C1 segment of cervical spinal cord (tissue), 14 donors: ENCODE measurements at regions not wholly inside any gene's neighbourhood (a gene's known extent, or its start where the extent isn't known, plus 50 kb on each side); places are given as distances from the start of the nearest gene placed in this dataset.
"Not testable (repeated sequence)": the region's sequence is repeated elsewhere in the genome, so short reads cannot be mapped to it uniquely, and the experiment has no call there.

ENCODE experiments used
- DNase-seq, 14 donors: peaks; one replicate each; lab custom pipeline; 2025; lab: John Stamatoyannopoulos, UW

DNA sequence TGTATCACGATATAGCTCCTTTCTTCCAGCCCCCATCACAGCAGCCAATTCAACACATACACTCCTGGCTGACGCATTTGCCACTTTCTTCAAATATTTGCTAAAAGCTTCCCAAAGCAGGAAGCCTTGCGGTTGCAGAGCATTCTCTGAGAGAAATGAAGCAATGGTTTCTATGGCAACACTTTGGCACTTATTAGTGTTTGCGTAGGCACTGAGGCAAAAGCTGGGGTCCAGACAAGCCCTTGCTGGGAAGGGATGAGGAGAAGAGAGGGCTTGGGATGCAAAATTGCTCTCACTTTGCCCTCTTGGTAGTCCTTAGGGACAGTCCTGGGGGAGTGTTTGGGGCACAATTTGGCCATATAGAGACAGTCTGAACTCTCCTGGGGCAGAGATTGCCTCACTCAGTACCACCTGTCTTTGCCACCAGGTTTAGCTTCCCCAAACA is 55.0 kb upstream of the PAK3 start:
- peak in 1 of 14 donors; percentile 0 for DNase-seq

DNA sequence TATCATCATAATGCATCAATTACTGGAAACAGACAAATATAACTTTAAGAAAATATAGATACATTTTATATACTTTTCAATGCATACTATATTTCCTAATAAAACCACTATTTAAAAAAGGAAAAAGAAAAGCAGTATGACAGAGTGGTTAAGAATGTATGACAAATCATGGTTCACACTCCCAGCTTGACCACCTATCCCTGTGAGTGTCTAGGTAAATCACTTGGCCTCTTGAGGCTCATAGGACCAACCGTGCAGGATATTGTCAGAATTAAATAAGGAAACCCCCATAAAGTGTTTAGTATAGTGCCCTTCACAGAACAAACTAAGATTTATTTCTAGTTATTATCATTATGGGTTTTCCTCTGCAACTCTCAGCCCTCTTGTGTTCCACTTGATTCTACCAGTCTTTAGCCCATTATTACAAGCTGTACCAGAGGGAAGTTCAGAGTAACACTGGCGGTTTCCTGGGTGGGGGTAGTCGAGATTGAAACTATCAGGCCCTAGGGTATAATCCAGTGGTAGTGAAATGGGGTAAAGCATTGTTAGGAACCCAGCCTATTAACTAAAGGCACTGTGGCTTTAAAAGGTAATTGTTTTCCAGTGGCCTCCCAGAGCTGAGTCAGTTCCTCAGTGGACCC is 55.5 kb upstream of the PAK3 start:
- DNase-seq = no peak

DNA sequence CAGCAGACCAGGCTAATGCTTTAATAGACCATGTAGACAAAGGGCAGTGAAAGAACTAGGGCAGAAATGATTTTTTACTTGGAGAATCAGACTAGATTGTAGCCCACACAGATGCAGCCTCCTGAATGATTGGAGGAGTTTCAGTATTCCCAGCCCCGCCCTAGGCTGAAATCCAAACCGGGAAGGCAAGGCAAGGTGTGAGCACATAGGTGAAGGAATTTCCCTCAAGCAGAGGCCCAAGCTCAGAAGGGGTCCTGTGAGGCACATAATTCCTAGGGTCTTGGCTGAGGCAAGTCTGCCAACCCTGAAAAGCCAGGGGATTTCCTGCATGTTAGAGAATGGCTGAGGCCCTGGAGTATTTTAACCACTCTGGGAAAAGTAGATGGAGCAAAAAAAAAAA is 56.4 kb upstream of the PAK3 start:
- no peak for DNase-seq

DNA sequence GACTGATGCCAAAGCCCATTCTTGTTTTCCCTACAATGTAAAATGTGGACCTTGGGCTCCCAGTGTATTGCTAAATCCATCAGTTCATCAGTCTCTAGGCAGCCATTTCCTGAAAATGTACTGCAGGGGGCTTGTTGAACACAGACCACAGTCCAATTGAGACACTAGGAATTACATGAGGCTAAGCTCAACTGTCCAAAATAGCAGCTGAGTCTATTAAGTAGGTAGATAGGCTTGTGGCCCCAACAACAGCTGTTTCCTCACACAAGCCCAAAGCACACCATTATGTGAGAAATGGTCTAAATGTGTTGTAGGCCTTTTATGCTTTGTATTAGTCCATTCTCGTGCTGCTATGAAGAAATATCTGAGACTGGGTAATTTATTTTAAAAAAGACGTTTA is 60.0 kb upstream of the PAK3 start:
- DNase-seq = no peak

DNA sequence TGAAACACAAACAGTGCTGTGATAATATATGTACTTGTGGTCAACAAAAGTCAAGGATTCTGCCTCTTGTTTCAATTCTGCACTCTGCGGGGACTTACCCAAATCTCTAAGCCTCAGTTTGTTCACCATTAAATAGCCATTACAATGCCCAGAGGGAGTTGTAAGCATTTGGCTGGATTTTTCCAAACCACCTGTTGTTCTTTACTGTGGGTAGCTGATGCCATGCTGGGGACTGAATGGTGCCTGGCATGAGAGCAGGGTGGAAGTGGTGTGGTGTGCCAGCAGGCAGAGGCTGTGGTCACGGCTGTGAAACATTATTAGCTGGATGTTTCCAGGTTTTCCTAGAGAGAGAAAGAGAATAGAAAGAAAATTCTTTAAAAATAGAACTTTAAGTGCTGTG is 60.7 kb upstream of the PAK3 start:
- no peak for DNase-seq

DNA sequence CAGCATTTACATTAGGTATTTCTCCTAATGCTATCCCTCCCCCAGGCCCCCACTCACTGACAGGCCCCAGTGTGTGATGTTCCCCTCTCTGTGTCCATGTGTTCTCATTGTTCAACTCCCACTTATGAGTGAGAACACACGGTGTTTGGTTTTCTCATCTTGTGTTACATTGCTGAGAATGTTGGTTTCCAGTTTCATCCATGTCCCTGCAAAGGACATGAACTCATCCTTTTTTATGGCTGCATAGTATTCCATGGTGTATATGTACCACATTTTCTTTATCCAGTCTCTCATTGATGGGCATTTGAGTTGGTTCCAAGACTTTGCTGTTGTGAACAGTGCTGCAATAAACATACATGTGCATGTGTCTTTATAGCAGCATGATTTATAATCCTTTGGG is 73.0 kb upstream of the PAK3 start:
- DNase-seq = not testable (repeated sequence)

DNA sequence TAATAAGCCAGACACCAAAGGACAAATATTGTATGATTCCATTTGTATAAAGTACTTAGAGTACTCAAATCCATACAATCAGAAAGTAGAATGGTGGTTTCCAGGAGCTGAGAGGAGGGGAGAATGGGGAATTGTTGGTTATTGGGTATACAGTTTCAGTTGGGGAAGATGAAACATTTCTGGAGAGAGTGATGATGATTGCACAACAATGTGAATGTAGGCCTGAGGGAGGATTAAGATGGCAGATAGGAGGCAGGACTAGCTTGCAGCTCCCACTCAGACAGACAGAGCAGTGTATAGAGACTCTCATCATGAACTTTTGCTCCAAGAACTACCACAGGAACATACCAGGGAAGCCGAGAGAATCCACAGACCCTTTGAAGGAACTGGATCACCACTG is 75.7 kb upstream of the PAK3 start:
- DNase-seq = no peak

DNA sequence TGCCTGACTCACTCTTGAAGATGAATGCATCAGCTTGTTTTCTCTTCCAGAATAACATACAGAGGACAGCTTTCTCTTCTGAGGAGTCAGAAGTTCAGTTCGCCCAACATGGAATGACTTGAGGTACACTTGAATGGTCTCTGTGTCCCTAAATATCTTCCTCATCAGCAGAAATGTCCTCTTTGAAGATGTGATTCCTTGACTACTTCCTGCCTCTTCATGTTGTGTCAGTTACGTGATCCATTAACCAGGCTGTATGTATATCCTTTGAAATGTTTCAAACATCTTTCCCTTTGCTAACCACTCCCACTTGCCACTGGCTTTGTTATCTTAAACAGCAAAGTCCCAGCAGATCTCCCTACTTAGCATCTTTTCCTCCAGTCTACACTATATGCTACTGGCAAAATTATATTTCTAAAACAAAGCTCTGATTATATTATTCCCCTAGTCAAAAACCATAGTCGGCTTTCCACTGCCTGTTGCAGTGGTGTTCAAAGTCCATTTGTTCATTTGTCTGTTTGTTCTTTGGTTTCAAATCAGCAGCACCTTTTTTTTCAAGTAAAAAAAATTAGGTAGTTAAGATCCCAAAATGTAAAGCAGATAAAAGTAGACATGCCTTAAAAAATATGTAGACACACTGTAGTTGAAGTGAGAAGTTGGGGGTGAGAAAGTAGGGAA is 82.1 kb upstream of the PAK3 start:
- no peak for DNase-seq

DNA sequence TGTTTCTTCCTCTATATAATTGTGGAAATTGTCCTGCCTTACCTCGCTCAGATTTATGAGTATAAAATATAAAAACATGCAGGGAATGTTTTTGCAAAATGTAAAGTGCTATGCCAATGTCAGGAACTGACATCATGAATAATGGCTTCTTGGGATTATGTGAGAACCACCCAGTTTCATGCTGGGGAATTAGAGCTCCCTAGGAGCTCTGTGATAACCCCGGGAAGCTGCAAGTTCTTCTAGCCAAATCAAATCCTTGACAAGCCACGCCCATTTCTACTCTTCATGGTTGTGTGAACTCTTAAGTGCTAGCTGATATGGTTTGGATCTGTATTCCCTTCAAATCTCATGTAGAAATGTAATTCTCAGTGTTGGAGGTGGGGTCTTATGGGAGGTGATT is 85.9 kb upstream of the PAK3 start:
- no peak for DNase-seq

DNA sequence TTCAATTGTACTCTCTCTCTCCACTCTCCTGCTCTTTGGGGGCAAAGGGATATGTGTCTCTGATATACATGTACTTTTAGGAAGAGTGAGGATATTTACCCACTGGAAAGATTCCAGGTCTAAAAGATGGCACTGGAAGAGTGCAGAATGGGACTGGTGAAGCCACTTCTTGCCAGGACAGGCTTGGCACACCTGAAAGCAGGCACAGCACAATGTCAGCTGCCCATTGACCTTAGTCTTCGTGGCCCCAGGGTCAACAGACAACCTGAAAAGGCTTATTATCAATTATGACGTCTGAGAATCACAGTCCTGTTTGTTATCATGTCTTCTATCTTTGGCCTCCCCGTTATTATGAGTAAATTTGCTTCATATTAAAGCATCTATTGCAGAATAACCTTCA is 86.7 kb upstream of the PAK3 start:
- no peak for DNase-seq

DNA sequence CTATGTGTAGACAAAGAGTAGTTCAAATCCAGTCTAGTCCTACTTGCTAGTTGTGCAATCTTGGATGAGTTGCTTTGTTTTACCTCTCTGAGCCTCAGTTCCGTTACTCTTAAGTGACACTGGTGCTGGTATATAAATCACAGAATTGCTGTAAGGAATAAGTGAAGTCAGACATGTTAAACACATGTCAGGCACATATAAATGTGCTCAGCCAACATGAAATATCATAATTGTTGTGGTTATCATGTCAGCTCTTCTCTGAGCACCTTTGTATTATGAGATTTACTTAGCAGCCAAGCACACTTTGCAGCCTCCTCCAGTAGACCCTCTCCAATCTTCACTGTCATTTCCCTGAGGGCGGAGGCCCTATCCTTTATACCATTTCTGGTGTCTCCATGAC is 87.9 kb upstream of the PAK3 start:
- no peak for DNase-seq

DNA sequence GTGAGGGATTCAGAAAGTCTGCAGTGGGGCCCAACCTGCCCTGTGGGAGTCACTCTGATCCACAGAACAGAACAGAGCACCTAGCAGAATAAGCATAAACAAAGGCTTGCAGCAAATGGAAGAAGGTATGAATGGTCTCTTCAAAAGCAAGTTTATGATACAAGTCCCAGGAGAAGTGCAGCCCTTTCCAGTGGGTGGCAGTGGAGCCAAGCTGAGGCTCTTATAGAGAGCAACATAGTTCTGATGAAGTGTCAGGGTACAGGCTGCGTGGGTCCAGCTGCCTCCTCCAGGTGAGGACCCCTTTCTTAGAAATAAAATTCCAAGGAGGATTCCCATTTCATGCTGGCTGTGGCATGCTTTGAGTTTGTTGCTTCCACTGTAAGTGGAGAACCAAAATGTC is 88.8 kb upstream of the PAK3 start:
- DNase-seq = no peak

DNA sequence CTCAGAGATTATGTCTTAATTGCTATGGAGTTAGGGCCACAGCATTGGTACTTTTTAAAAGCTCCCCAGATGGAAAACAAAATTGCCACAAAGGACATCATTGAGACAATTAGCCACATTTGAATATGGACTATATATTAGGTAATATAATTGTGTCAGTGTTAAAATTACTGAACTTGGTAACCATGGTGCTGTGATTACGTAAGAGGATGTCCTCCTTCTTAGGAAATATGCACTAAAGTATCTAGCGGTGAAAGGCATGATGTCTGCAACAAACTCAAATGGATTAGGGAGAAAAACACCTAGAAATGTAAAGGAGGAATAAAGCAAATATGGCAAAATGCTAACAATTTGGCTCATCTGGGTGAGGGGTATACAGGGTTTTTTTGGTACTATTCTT is 89.9 kb upstream of the PAK3 start:
- DNase-seq = no peak

DNA sequence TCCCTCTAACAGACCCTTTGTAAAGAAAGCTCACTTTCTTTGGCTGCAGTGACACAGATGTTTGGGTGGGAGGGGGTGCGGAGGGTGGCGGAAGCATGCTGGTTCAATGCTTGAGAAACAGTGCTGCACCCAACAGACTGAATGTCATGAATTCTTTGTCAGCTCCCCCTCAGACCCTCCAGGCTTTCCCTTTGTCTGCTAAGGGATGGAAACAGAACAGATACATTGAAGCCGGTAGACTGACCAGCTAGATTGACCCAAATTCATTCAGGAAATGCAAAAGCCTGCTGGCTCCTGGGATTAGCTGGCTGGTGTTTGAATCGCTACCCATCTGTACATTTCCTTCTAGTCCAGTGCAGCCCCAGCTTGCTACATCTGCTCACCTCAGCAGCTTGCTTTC is 90.8 kb upstream of the PAK3 start:
- DNase-seq = peak in 1 of 14 donors; percentile 0

DNA sequence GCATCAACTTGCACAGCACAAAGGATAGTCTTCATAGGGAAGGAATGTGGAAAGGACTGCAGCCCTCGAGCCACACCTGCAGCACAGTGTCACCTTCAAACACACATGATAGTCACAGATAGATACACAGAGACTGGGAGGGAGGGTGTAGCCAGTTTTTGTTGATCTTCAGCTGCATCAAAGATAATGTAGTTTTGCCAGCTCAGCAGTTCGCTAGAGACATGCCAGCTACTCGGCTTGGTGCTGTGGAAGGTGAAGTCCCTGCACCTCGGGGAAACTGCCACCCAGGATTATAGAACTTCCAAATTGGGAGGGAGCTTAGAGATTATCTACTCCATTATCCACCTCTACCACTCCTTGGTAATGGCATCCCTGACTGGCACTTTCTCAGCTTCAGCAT is 92.9 kb upstream of the PAK3 start:
- no peak for DNase-seq

DNA sequence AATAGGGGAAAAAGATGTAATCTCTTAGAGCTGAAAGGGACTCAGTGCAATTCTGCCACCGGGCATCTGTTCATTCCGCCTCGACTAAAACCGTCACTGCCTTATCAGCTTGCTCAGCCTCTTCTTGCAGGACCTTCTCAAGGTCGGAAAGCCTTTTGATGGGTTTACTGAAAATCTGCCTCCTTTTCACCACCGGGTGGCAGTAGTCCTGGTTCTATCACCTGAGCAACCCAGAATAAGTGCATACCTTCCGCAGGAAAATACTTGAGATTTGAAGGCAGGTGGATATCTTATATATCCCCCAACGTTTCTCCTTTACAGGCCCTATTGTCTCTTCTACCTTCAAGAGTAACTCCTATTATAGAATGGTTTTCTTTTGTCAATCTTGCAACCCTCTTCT is 103.4 kb upstream of the PAK3 start:
- DNase-seq = no peak

DNA sequence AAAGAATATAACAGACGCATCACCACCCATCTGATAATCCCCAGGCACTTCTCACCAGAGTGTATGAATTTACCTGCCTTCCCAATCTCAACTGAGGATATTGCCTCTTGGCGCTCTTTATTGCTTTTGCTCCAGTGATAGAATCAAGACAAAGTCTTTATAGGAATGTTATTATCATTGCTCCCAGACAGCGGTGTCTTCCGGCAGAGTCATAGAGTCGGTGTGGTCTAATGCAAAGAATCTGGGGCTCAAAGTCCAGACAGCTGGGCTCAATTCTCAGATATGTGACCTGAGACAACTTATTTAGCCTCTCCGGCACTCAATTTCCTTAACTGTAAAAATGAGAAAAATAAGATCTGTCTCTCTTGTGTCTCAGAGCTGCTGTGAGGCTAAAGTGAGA is 106.1 kb upstream of the PAK3 start:
- no peak for DNase-seq

DNA sequence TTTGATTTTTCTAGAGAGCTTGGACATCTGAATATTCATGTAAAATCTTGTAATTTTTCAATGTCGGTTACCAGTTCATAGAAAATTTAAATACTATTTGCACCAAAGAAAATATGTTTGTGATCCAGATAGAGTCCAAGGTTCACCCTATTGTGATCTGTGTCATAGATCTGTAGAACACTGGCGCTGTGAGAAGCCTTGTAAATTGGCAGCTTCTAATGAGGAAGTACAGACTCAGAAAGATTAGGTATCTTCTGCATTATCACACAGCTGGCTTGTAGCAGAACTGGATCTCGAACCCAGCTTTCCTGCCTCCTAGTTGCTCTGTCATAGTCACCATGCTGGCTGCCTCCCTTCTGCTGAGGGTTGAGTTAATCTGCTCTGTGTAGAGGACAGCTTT is 106.5 kb upstream of the PAK3 start:
- no peak for DNase-seq

DNA sequence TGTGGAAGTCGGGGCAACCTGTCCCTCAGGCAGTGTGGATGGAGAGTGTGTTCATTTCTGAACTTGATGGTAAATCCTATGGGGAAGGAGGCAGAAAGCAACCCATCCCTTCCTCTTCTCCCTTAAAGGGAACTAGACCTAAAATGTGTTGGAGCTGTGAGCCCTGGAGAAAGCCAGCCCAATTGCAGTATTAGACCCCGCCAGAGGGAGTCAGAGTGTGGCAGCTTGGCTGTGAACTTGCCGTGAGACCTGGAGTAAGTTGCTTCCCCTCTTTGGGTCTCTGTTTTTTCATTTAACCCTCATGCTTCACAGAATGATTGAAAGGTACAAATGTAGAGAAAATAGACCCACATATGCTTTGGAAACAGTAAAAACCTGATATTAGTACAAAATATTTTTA is 108.7 kb upstream of the PAK3 start:
- no peak for DNase-seq

DNA sequence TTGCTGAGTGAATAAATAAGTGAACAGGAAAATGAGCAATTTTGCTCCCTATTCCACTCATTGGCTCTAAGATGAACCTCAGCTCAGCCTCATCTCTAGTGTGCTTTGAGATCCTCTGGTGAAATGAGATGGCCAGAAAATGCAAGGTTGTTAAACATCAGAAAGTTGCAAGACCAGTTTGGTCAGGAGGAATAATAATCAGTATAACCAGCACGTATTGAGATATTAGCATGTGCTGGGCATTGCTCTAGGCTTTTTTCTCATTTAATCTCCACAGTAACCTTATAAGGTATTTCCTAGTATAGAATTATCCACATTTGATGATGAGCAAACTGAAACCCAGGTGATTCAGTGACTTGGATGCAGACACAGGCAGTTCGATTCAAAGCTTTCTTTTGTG is 110.5 kb upstream of the PAK3 start:
- no peak for DNase-seq

DNA sequence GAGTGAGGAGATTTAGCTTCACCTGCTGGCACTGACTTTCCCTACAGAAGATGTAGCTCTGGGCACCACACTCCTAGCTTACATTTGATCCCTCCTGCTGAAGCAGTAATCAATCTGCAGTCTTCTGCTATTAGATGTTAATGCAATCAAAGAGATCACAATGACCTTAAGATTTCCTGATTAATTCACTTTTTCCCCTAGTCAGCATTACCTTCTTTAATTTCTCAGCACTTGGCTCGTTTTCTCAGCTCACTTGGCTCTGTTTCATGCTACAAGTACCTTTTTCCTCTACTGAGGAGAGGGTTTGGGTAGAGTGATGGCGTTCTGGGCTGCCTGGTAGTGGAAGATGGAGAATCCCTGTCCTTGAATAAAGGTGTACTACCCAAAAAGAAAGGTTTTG is 113.0 kb upstream of the PAK3 start:
- DNase-seq = no peak

DNA sequence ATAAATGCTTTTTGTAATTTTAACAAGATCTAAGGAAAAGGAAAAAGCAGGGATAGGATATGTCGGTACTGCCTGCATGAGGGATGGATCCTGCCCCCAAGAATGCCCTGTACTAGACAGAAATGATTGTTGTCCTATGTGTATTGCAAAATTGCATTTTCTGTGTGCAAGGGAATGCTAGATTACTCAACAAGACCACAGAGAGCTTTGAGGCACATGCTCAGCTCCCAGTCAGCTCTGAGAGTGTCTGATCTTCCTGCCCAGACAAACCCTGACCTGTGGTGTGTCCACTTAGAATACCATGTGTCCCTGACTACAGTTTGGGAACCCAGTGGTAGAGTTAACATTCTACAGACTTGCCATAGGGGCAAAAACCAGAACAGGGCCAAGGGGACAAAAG is 129.2 kb upstream of the PAK3 start:
- no peak for DNase-seq

DNA sequence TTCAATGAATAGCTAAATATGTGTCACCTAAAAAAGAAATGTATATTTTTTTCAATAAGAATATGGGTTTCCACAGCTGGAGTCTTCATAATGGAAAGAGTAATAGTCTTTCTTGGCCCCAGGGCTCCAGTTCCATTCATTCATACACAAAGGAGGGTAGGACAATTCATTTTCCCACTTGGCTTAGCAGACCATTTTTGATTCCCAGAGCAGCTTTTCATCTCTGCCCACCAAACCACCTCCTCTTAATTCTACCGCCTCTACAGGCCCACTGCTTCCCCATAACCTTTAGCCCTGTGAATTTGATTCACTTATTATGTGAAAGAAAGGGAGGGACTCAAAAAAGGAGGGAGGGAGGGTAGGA is 129.9 kb upstream of the PAK3 start:
- DNase-seq = no peak
